Occipital lobe (tissue), 1 donor: ENCODE measurements at regions not wholly inside any gene's neighbourhood (a gene's known extent, or its start where the extent isn't known, plus 50 kb on each side); places are given as distances from the start of the nearest gene placed in this dataset.

Source experiments
- DNase-seq: peaks from one replicate; lab custom pipeline; 2025; lab: John Stamatoyannopoulos, UW

DNA sequence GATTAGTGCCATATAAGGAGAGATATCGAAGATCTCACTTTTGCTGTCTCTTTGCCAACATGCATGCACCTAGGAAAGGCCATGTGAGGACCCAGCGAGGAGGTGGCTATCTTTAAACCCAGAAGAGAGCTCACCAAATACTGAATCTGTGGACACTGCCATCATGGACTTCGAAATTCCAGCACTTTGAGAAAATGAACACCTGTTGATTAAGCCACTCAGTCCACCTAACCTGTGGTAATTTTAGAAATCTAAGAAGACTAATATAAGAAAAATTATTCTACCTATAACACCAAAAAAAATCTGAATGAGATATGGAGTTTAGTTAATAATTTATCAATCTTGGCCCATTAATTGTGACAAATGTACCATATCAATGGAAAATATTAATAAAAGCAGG, 193.6 kb upstream of the CARD18 start:
- no peak for DNase-seq

DNA sequence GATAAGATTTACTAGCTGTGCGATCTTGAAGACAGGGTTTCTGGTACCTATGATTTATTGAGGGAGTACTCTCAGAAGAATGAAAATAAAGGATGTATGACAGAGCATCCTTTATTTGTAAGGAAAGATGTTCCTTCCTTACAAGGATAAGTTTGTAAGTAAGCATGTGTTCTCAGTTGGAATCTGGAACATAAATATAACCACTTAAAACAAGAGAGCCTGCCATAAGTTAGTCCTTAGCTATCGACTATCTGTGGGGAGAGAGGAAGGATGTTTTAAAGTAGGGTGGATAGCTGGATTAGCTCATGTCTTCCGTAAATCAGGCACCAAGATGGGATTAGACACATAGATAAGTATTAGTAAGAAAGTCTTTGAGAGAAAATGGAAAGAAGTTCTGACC, 192.6 kb upstream of the CARD18 start:
- no peak for DNase-seq

DNA sequence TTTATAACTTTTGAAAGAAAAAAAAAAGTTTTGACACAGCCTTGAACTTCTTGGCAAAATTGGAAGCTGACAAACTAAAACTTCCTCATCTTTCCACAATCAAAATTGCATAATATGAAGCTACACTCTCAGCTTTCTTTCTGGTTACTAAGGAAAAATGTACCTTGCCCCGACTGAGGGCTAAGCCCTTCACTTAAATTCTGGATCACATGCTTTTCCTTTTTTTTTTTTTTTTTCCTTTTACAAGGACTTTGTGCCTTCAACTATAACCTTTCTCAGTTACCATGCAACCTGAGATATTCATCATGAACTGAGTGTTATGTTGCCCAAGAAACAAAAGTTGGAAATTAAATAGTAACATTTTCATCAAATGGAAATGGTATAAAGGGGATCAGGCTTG, 188.5 kb upstream of the CARD18 start:
- no peak for DNase-seq

DNA sequence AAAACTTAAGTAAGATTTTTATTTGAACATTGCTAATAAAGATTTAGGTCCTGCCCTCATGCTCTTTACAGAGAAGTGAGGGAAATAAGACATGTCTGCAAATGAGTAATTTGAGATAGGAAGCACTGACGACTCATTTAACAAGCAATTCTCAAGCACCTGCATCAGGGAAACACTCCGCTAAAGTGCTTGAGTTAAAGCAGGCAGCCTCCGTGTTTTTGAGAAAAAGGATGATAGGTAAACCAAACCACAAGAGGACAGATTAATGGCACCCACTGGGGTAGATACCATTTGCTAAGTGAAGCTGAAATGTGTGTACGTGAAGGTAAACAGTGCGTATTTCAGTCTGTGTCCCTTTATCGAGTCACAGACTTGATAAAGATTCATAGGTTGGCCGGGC, 184.6 kb upstream of the CARD18 start:
- DNase-seq, result no peak

DNA sequence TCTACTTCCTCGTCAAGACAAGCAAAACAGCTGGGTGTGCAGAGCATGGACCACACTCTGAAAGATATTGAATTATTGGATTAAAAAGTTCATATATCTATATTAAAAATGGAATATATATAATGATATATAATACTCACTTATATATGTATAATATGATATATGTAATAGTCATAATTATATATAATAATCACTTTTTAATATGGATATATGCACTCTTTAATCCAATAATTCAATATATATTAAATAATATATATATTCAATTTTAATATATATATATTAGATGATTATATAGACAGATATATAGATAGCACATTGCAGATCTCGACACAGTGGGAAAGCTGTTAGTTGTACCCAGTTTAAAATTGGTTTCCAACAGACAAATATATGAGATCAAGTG, 182.1 kb upstream of the CARD18 start:
- DNase-seq, result no peak

DNA sequence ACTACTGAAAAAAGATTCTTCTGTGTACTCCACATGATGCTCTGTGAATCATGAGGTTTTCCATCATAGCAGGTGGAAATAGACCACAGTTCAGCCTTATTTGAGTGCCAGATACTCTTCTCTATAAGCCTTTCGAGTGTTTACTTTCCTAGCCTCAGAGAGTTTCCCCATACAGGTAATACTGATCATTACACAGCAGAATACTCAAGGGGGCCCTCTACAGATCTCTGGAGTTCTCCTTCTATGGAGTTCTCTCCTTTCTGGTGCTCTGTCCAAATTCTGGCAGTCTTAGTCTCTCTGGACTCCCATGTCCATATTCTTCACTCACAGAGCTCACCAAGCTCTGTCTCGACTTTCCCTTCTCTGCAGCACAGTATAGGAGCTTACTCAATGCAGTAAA, 175.7 kb upstream of the CARD18 start:
- DNase-seq, result no peak

DNA sequence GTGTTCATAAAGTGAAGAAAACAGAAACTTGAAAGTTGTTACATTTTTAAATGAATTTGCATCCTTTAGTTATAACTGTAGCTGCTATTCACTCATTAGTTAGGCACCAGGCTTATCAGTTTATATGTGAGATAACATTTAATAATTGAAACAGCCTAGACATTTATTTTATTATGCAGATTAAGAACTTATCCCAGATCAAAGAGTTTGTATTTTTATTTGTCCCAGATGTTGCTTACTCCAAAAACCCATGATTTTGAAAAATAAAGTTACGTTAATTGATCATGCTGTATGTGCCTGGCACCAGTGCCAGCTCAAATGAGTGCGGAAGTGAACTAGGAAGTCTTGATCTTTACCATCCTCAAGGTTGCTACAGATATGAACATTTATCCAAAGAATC, 172.7 kb upstream of the CARD18 start:
- DNase-seq, result no peak

DNA sequence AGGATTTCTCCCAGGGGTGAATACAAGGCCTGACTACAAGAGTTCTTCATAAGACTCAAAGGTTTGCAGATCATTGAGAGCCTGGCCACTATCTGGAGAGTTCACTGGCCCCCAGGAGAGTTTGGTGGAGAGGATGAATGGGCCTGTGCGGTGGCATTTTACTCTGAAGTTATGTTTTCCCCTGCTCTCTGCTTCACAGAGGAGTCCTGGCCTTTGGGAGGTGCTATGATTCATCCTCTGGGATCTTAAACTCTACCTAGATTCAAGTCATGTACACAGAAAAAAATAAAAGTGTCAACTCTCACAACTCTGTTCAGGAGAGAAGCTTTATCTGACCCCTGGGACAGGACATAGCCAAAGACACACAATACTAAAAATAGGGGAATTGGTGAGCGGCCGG, 159.1 kb upstream of the CARD18 start:
- DNase-seq, result no peak

DNA sequence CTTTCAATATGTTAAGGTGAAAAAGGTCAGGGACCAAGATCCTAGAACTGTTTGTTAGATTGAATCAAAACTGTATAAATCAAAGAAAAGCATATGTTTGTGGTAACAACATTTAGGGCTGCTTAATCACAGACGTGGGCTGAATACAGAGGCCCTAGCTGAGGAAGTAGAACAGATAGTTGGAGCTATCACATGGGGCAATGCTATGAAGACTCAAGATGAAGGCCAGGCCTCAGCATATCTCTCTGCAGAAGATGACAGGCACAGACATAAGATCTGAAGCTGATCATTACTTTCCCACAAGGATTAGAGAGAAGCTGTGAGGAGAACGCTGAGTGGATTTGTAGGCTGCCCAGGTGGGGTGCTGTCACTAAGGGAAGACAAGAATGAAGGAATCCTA, 158.6 kb upstream of the CARD18 start:
- no peak for DNase-seq

DNA sequence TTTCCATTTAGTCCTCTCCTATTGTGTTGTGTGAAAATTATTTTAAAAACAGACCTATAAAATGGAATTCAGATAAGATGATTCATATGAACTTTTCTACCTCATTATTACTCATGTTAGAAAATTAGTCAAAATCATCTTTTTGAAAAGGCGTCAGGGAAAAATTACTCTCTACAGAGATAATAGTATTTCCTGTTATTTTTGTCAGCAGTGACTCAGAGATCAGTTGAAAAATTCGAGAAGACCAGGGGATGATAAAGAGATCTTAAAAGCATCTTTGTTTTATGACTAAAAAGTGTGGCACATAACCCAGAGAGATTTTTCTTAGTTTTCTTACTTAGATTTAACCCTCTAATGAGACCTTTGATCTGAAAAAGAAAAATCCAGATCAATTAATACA, 157.9 kb upstream of the CARD18 start:
- no peak for DNase-seq

DNA sequence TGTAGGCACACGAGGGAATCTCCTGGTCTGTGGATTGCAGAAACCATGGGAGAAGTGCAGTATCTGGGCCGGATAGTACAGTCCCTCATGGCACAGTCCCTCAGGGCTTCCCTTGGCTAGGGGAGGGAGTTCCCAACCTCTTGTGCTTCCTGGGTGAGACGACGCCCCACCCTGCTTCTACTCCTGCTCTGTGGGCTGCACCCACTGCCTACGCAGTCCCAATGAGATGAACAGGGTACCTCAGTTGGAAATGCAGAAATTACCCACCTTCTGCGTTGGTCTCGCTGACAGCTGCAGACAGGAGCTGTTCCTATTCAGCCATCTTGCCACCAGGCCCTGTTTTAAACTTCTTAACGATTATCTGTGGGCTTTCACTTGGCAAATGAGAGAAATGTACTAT, 157.2 kb upstream of the CARD18 start:
- DNase-seq, result no peak

DNA sequence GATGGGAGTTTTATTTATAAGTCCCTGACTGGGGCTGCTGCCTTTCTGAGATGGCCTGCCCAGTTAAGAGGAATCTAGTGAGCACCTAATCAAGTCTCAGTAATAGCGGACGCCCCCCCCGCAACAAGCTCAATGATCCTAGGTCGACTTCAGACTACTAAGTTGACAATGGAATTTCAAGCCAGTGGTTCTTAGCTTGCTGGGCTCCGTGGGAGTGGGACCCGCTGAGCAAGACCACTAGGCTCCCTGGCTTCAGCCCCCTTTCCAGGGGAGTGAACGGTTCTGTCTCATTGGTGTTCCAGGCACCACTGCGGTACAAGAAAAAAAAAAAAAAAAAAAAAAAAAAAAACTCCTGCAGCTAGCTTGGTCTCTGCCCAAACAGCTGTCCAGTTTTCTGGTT, 156.8 kb upstream of the CARD18 start:
- no peak for DNase-seq

DNA sequence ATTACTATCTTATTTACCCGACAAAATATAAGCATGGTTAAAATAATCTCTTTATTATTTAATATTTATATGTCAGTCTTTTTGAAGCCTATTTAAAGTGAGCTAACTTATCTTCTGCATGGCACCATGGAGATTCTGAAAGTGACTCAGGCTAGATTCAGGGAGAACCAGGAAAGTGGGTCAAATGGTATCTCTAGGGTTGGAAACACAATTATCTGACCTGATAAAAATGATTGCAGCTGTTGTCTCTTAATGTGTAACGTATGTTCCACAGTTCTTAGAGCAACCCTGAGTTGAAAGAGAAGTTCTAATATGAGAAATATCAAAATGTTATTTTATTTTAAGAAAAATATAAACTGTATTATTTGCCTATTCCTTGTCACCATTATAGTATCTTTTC, 143.1 kb upstream of the CARD18 start:
- no peak for DNase-seq

DNA sequence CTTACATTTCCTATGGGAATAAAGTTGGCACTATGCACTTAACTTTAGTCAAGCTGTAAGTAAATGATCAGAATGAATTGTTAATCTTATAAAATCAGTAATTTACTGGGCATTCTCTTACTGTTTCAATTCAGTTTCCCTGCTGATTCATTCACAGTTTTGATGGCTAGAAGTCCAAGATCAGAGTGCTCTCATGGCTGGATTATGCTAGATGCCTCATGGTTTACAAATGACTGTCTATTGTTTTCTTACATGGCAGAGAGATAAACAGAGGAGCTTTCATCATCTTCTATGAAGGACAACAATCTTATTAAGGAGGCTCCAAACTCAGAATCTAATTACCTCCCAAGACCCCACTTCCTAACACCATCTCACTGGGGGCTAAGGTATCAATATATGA, 135.1 kb upstream of the CARD18 start:
- DNase-seq, result no peak

DNA sequence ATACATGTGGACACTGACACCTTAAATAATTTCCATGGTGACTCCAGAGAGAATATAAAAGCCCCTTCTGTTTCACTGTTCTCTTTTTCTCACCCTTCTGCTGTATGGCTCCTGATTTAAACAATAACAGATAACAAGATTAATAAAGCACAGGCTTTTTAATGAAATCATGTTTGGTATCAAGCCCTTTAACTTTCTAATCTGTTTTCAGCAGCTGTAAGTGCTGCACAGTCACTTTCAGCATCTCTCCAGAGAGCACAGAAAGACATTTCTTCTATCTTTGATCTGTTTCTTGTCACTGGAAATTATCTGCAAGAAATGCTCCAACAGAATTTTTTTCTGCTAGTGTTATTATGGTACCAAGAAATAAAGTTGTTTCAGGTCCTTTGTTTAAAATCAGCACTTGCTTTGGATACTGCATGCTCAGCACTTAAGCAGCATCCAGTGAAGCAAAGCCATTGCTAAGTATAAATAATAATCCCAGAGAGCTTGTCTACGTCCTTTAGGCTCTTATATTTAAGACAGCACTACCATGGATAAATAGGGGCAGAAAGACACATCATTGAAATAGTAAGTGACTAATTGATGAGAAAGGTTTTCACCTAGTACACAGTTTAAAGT, 134.2 kb upstream of the CARD18 start:
- no peak for DNase-seq

DNA sequence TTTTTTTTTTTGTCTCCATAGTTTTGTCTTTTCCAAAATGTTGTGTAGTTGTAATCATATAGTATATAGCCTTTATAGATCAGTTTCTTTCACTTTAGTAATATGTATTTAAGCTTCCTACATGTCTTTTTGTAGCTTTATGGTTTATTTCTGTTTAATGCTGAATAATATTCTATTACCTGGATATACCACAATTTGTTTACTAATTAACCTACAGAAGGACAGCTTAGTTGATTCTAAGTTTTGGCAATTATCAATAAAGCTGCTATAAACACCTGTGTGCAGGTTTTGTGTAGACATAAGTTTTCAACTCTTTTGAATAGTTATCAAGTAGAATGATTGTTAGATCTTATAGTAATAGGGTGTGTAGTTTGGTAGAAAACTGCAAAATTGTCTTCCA, 130.3 kb upstream of the CARD18 start:
- no peak for DNase-seq

DNA sequence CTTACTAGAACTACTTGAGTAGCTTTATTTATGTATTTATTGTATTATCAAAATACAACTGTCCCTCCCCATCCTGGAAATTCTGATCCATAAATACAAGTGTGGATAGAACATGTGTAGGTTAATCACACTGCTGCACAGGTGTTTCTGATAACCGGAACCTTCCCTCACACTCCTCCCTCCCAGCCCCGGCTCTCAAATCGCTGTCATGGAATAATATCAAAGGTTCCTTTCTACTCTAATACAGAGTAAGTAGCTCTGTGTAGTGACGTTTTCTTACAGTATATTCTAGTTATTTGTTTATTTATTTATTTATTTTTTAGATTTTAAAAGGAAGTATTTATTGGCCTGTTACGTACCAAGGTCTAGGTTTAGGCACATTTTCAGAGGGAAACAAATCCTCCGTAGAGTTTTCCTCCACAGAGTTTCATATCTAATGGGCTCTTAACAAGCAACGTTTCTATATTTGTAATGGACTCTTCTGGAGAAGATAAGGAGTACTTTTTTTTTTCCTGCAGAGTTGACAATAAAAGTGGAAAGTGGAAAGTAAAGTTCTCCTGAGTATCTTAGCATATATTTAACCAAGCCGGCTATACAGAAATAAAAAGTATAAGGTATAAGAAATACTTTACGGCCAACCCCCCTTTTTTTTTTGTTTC, 129.0 kb upstream of the CARD18 start:
- DNase-seq, result no peak

DNA sequence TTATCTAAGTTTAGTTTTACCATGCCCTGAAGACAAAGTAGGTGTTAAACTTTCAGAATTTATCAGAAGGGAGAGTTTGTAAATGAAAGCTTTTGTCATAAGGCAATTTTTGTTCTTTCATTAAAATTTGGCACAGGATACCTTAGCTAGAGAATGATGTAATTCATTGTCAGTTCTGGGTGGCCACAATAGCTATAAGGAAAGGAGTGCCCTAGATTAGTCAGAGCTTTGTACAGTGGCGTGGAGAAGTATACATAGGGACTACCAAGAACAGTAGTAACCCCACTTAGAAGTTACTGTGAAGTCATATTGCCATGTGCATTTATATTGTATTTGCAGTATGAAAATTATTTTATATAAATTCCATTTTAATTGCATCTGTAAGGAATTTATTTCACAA, 126.3 kb upstream of the CARD18 start:
- DNase-seq, result no peak

DNA sequence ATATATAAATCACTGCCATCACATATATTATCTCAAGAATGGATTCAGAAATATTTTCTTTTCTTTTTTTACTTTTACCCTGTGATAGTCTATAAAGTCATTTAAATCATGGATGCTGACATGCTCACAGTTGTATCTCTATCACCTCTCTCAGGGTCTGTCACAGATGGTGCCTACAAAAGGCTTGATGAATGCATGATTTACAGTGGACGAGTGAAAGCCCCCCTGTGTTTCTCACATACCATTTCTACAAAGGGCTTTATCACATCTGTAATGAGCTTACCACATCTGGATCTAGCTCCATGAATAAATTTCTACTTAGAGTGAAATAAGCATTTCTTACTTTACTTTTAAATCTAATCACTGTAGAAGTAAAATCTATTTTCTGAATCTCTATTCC, 121.4 kb upstream of the CARD18 start:
- DNase-seq, result no peak

DNA sequence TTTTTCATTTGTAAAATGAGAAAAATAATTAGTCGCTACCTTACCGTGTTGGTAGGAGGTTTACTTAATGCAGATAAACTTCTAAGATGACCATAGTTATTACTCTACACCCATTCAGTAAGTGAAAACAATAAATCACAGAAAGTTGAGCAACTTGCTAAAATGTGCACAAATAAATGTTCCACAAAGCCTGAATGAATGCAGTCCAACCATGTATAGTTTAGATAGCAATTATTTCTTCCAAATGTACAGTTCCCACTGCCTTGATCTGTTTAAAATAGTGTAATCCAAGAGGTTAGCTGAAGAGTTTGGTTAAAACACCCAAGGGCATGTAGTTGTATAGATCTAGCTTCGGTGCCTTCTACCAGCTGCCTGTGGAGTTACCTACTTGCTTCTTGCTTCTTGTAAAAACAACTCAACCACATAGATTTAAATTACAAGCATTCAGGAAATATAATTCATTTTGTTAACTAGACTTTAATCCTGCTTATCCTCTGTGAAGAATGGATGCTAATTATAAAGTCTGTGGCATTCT, 106.3 kb upstream of the CARD18 start:
- no peak for DNase-seq

DNA sequence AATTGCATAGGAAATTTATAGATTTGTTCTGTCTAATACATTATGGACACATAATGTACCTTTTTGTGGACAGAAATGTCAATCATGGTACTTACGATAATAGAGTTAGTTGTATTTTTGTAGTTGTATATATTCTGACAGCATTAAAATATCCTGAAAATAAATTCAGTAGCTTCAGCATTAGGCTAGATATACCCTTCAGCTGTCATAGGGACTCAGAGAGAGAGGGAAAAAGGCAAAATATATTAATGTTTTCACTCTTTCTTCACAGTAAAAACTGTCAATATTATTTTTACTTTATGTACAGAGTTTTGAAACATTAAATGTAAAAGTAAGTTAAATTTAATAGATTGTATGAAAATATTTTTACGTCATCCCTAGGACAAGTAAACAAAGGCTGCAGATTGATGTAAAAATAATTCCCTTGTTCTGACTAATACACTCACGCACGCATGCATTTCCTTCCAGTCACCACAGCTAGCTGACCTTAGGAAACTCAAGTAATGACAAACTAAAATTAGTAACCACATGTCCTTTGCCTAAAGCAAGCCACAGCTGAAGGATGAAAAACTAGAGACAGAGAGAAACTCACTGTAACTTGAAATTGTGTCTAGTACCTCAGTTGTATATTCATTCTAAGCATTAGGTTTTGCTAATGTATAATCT, 104.7 kb upstream of the CARD18 start:
- no peak for DNase-seq

DNA sequence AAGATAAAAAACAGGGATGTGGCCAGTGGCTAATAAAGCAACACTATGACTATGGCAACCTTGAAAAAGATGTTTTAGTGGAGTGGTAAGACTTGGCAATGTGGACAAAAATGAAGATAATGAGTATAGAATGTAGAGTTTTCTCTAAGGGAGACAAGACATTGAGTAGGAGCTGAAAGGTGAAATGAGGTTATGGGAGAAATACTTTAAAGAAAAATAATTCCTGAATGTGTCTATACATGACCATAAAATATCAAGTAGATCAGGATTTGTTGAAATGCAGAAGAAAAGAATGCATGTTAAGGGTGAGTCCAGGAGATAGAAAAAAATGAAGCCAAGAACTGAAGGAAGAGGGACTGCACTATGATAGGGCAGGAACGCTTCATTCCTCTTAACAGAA, 101.6 kb upstream of the CARD18 start:
- no peak for DNase-seq

DNA sequence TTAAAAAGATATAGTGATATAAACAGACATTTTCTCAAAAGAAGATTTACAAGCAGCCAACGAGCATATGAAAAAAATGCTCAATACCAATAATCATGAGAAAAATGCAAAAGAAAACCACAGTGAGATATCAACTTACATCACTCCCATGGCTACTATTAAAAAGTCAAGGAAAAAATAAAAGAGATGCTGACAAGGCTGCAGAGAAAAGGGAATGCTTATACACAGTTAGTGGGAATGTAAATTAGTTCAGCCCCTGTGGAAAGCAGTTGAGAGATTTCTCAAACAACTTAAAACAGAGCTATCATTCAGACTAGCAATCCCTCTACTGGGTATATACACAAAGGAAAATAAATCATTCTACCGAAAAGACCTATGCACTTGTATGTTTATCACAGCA, 97.1 kb upstream of the CARD18 start:
- no peak for DNase-seq
